Heart left ventricle (tissue), 16 donors: ENCODE measurements at regions not wholly inside any gene's neighbourhood (a gene's known extent, or its start where the extent isn't known, plus 50 kb on each side); places are given as distances from the start of the nearest gene placed in this dataset.

Experiments
- ATAC-seq, 4 donors: fragments of 200-7000 bp; cut with Tn5 transposase; one replicate each; pipeline ENCODE4 v1.9.1; 2020 to 2022; ENCODE audit warnings: moderate library complexity in 4 of 4, mild to moderate bottlenecking in 3 of 4, moderate number of reproducible peaks in 1 of 4
- DNase-seq, 5 donors: peaks; one replicate each; pipeline ENCODE4 v3.0.0-alpha.2; 2020
- H3K27ac ChIP-seq, 12 donors: fragments of 200-600 bp; sonication (generic) in 4 of 12; one replicate each; pipeline versions ENCODE4 v1.5.0 to v1.8.0; 2016 to 2022; ENCODE audit warnings: mild to moderate bottlenecking in 2 of 12
- H3K27me3 ChIP-seq, 9 donors: fragments of 200-600 bp; sonication (generic) in 2 of 9; one replicate each; pipeline versions ENCODE4 v1.5.1 to v1.8.0; 2016 to 2022; ENCODE audit warnings: mild to moderate bottlenecking in 3 of 9
- H3K36me3 ChIP-seq, 9 donors: fragments of 200-600 bp; sonication (generic) in 2 of 9; one replicate each; pipeline versions ENCODE4 v1.5.0 to v1.8.0; 2018 to 2022; ENCODE audit warnings: mild to moderate bottlenecking in 2 of 9
- H3K4me1 ChIP-seq, 12 donors: fragments of 200-600 bp; sonication (generic) in 4 of 12; one replicate each; pipeline versions ENCODE4 v1.5.0 to v1.8.0; 2016 to 2022; ENCODE audit warnings: mild to moderate bottlenecking in 3 of 12
- H3K4me3 ChIP-seq, 12 donors: fragments of 200-600 bp; sonication (generic) in 4 of 12; one replicate each; pipeline versions ENCODE4 v1.5.0 to v1.8.0; 2017 to 2022; ENCODE audit warnings: mild to moderate bottlenecking in 9 of 12, moderate library complexity in 4 of 12
- H3K9me3 ChIP-seq, 12 donors: fragments of 200-600 bp; sonication (generic) in 4 of 12; one replicate each; pipeline versions ENCODE4 v1.5.0 to v1.8.0; 2016 to 2022; ENCODE audit warnings: mild to moderate bottlenecking in 1 of 12
- CTCF ChIP-seq, 12 donors: fragments of 200-600 bp; sonication (generic) in 4 of 12; IDR thresholded peaks; one replicate each; pipeline versions ENCODE4 v1.5.0 to v1.8.0; 2018 to 2022; ENCODE audit warnings: antibody characterized with exemption in 12 of 12, mild to moderate bottlenecking in 5 of 12
- POLR2A ChIP-seq, 2 donors: fragments of 450-650 bp; IDR thresholded peaks; one replicate each; pipeline ENCODE4 v1.6.1; 2017; ENCODE audit warnings: antibody characterized with exemption in 2 of 2, mild to moderate bottlenecking in 2 of 2, moderate library complexity in 2 of 2
- WGBS, 4 donors: extraction: QIAGEN DNeasy Blood & Tissue Kit in 2 of 4; methylation state at CpG; one replicate each; pipeline versions ENCODE4 v1.1.5 to v1.1.7; 2013 to 2018; 5-methylcytosine and 5-hydroxymethylcytosine counted together
- intact Hi-C, 10 donors: fragments of 100-400 bp; cut with DNase I; formaldehyde crosslinking; loops; one replicate each; pipeline versions ENCODE4 v1.11.1 to v1.14.2; 2022
- donor health status: ischemic (EF 13 %, LVEDD 7.1; RV severe dilation, severe dysfunction).
- donor health status: healthy with polysubstance abuse.
- donor health status: DM: no; HTN: yes; CAD: no.
- donor health status: DM: no; HTN: no; CAD: no.
- donor health status: ischemic (EF 25% LVEDD 6.9; RV normal size, moderate dysfunction).
- donor health status: ischemic (EF 25% LVEDD 5.7; RV mildly dilated, moderate dysfunction).
- donor health status: healthy.
- donor health status: DM: yes; HTN: yes; CAD: no.
- donor health status: ischemic (EF 35%, LVEDD 5.7; RV mildly dilated, moderate dysfunction).
- donor health status: nonischemic (EF 11% LVEDD 7.7; RV severe dilation, severe dysfunction).
- donor health status: DM: yes; HTN: yes; CAD: no.
- donor health status: PGD.
- donor health status: ischemic (EF 29% LVEDD 5.4; RV normal size, mild dysfunction).
- donor health status: nonischemic (EF 23%, LVEDD 6.1; RV moderate dilation, normal function).

- Histone ChIP-seq H3K9me3 (peaks cover 0 to 7% (median 0%) of the 10 kb centered on the region in 12 donors), H3K4me1 (no peaks in the 10 kb centered on the region), H3K27ac (no peak overlapping the region), H3K4me3 (no peak overlapping the region), H3K27me3 (peaks cover 0 to 9% (median 0%) of the 10 kb centered on the region in 9 donors), H3K36me3 (no peaks in the 10 kb centered on the region)
- WGBS, 4 donors = 72 to 88% (median 80%) methylated on average over 4 of the region's 4 CpGs
- ATAC-seq (no peak), DNase-seq (no peak)
- intact Hi-C loops = no loop called here
- TF ChIP-seq POLR2A (IDR thresholded peaks at IDR 0.05) = no peak
- no peak for TF ChIP-seq CTCF (IDR thresholded peaks at IDR 0.05)
These were observed 201.1 kb upstream of the CDH13 start for GRCh38 chr16:82425661-82426060.

GRCh38 chr16:82421851-82422250 is 204.9 kb upstream of the CDH13 start:
- Histone ChIP-seq H3K4me1 (no peaks in the 10 kb centered on the region), H3K36me3 (no peaks in the 10 kb centered on the region), H3K27ac (no peak overlapping the region), H3K4me3 (no peak overlapping the region), H3K9me3 (peaks cover 0 to 7% (median 0%) of the 10 kb centered on the region in 12 donors), H3K27me3 (peaks cover 0 to 3% (median 0%) of the 10 kb centered on the region in 9 donors)
- DNase-seq (no peak), ATAC-seq (no peak)
- TF ChIP-seq CTCF (IDR thresholded peaks at IDR 0.05) = no peak
- no peak for TF ChIP-seq POLR2A (IDR thresholded peaks at IDR 0.05)
- intact Hi-C loops = no loop called here
- 39 to 63% (median 46%) methylated on average over 1 of the region's 1 CpG for WGBS, 4 donors

GRCh38 chr16:82419332-82419731 is 207.4 kb upstream of the CDH13 start:
- H3K27ac ChIP-seq = no peak overlapping the region
- H3K36me3 ChIP-seq = no peaks in the 10 kb centered on the region
- TF ChIP-seq CTCF (IDR thresholded peaks at IDR 0.05) = no peak
- TF ChIP-seq POLR2A (IDR thresholded peaks at IDR 0.05) = no peak
- DNase-seq (no peak), ATAC-seq (no peak)
- no peaks in the 10 kb centered on the region for H3K4me1 ChIP-seq
- WGBS, 4 donors = 83 to 90% (median 86%) methylated on average over 5 of the region's 5 CpGs
- H3K9me3 ChIP-seq = peaks cover 0 to 7% (median 0%) of the 10 kb centered on the region in 12 donors
- no peak overlapping the region for H3K4me3 ChIP-seq
- intact Hi-C loops = no loop called here
- H3K27me3 ChIP-seq = peaks cover 0 to 3% (median 0%) of the 10 kb centered on the region in 9 donors

- 59 to 74% (median 68%) methylated on average over 3 of the region's 3 CpGs for WGBS, 4 donors
- Histone ChIP-seq H3K4me1 (no peaks in the 10 kb centered on the region), H3K4me3 (no peak overlapping the region), H3K36me3 (no peaks in the 10 kb centered on the region), H3K9me3 (no peaks in the 10 kb centered on the region), H3K27me3 (peaks cover 0 to 7% (median 0%) of the 10 kb centered on the region in 9 donors), H3K27ac (no peak overlapping the region)
- DNase-seq (no peak), ATAC-seq (no peak)
- intact Hi-C loops = no loop called here
- TF ChIP-seq POLR2A (IDR thresholded peaks at IDR 0.05) (no peak), CTCF (IDR thresholded peaks at IDR 0.05) (no peak)
These were observed 212.3 kb upstream of the CDH13 start for GRCh38 chr16:82414476-82414875.
